HepG2 (cell line): ENCODE measurements at regions not wholly inside any gene's neighbourhood (a gene's known extent, or its start where the extent isn't known, plus 50 kb on each side); places are given as distances from the start of the nearest gene placed in this dataset.

Experiments used
- HNF4G ChIP-seq, 2 experiments: sonication (generic) in 1 of 2; formaldehyde crosslinking in 1 of 2; IDR thresholded peaks; 2 replicates each; pipeline versions ENCODE4 v1.4.0 to v1.6.1; 2011 to 2020; ENCODE audit warnings: borderline replicate concordance in 2 of 2, low read depth in 2 of 2, mild to moderate bottlenecking in 2 of 2, low read length in 1 of 2, missing genetic modification reagents in 1 of 2, moderate library complexity in 1 of 2
- MTERF4 ChIP-seq: sonication (generic); formaldehyde crosslinking; IDR thresholded peaks from 2 replicates; pipeline ENCODE4 v1.8.0; 2023; ENCODE audit warnings: mild to moderate bottlenecking, missing genetic modification reagents
- PHB2 ChIP-seq: fragments of 450-650 bp; IDR thresholded peaks from 2 replicates; pipeline ENCODE4 v1.6.1; 2018; ENCODE audit not compliant: partially characterized antibody
- RNF2 ChIP-seq: fragments of 450-650 bp; conservative IDR thresholded peaks from 2 replicates; pipeline ENCODE4 v1.6.1; 2016; ENCODE audit warnings: low read depth
- SMARCE1 ChIP-seq: fragments of 450-650 bp; IDR thresholded peaks from 2 replicates; pipeline ENCODE4 v1.6.1; 2017; ENCODE audit warnings: borderline replicate concordance
- ZBTB34 ChIP-seq: sonication (generic); formaldehyde crosslinking; IDR thresholded peaks from 2 replicates; pipeline ENCODE4 v1.8.0; 2022; ENCODE audit warnings: mild to moderate bottlenecking, missing genetic modification reagents
- ZNF180 ChIP-seq: sonication (generic); formaldehyde crosslinking; IDR thresholded peaks from 2 replicates; pipeline ENCODE4 v1.4.0; 2020; ENCODE audit warnings: low read depth, missing genetic modification reagents, borderline replicate concordance
- ZNF691 ChIP-seq: sonication (generic); formaldehyde crosslinking; IDR thresholded peaks from 2 replicates; pipeline ENCODE4 v1.4.0; 2020; ENCODE audit warnings: missing genetic modification reagents, low read depth, mild to moderate bottlenecking, borderline replicate concordance
- TF ChIP-seq, protein P1 (sequence below): sonication (generic); formaldehyde crosslinking; IDR thresholded peaks from 2 replicates; pipeline ENCODE4 v1.9.0; 2021; ENCODE audit warnings: missing genetic modification reagents, mild to moderate bottlenecking, borderline replicate concordance
- TF ChIP-seq, protein P2 (sequence below): sonication (generic); formaldehyde crosslinking; IDR thresholded peaks from 2 replicates; pipeline ENCODE4 v1.4.0; 2020; ENCODE audit warnings: mild to moderate bottlenecking, low read depth, missing genetic modification reagents
- TF ChIP-seq, protein P3 (sequence below): sonication (generic); formaldehyde crosslinking; IDR thresholded peaks from 2 replicates; pipeline ENCODE4 v1.8.1; 2023; ENCODE audit warnings: missing genetic modification reagents, inconsistent platforms, borderline replicate concordance
- TF ChIP-seq, protein P4 (sequence below): sonication (generic); formaldehyde crosslinking; conservative IDR thresholded peaks from 2 replicates; pipeline ENCODE4 v1.4.0; 2020; ENCODE audit warnings: missing genetic modification reagents

- TF ChIP-seq, protein P1, sequence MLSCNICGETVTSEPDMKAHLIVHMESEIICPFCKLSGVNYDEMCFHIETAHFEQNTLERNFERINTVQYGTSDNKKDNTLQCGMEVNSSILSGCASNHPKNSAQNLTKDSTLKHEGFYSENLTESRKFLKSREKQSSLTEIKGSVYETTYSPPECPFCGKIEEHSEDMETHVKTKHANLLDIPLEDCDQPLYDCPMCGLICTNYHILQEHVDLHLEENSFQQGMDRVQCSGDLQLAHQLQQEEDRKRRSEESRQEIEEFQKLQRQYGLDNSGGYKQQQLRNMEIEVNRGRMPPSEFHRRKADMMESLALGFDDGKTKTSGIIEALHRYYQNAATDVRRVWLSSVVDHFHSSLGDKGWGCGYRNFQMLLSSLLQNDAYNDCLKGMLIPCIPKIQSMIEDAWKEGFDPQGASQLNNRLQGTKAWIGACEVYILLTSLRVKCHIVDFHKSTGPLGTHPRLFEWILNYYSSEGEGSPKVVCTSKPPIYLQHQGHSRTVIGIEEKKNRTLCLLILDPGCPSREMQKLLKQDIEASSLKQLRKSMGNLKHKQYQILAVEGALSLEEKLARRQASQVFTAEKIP (CRISPR knock-in tag), result no peak
- TF ChIP-seq MTERF4 (no peak), ZNF180 (CRISPR knock-in tag) (no peak), SMARCE1 (no peak), HNF4G (IDR thresholded peaks at IDR 0.05; ENCODE audit: borderline replicate concordance, low read depth, low read length) (no peak), HNF4G (CRISPR knock-in tag; IDR thresholded peaks at IDR 0.05; ENCODE audit: borderline replicate concordance, low read depth) (no peak), RNF2 (no peak), ZNF691 (CRISPR knock-in tag) (no peak), PHB2 (no peak), ZBTB34 (CRISPR knock-in tag) (no peak)
- TF ChIP-seq, protein P2, sequence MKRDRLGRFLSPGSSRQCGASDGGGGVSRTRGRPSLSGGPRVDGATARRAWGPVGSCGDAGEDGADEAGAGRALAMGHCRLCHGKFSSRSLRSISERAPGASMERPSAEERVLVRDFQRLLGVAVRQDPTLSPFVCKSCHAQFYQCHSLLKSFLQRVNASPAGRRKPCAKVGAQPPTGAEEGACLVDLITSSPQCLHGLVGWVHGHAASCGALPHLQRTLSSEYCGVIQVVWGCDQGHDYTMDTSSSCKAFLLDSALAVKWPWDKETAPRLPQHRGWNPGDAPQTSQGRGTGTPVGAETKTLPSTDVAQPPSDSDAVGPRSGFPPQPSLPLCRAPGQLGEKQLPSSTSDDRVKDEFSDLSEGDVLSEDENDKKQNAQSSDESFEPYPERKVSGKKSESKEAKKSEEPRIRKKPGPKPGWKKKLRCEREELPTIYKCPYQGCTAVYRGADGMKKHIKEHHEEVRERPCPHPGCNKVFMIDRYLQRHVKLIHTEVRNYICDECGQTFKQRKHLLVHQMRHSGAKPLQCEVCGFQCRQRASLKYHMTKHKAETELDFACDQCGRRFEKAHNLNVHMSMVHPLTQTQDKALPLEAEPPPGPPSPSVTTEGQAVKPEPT (CRISPR knock-in tag), result no peak
- TF ChIP-seq, protein P3, sequence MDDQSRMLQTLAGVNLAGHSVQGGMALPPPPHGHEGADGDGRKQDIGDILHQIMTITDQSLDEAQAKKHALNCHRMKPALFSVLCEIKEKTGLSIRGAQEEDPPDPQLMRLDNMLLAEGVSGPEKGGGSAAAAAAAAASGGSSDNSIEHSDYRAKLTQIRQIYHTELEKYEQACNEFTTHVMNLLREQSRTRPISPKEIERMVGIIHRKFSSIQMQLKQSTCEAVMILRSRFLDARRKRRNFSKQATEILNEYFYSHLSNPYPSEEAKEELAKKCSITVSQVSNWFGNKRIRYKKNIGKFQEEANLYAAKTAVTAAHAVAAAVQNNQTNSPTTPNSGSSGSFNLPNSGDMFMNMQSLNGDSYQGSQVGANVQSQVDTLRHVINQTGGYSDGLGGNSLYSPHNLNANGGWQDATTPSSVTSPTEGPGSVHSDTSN (CRISPR knock-in tag), result no peak
- TF ChIP-seq, protein P4, sequence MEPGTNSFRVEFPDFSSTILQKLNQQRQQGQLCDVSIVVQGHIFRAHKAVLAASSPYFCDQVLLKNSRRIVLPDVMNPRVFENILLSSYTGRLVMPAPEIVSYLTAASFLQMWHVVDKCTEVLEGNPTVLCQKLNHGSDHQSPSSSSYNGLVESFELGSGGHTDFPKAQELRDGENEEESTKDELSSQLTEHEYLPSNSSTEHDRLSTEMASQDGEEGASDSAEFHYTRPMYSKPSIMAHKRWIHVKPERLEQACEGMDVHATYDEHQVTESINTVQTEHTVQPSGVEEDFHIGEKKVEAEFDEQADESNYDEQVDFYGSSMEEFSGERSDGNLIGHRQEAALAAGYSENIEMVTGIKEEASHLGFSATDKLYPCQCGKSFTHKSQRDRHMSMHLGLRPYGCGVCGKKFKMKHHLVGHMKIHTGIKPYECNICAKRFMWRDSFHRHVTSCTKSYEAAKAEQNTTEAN (CRISPR knock-in tag), result no peak
Measured at GRCh38 chr9:78406933-78407332, 110.0 kb downstream of the PSAT1 start (continued).
